ENCODE measurements at regions not wholly inside any gene's neighbourhood (a gene's known extent, or its start where the extent isn't known, plus 50 kb on each side); places are given as distances from the start of the nearest gene placed in this dataset.
A peak's percentile ranks its signal among the peaks of the same experiment; 100 is the strongest.

DNA sequence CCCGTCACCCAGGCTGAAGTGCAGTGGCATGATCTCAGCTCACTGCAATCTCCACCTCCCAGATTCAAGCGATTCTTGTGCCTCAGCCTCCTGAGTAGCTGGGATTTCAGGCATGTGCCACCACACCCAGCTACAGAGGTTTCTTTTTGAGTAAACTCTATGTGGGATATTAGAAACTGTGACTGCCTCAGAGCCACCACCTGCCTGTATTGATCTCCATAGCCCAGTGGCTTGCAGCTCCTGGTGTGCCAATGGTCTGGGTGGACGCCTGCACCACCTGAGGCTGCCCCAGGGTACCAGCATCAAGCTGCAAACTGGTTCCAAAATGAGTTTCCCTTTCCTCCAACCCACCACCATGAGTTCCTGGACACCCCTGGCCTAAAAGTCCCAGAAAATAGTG is 89.7 kb upstream of the SLC44A3 start:
- no peak overlapping the region for H3K4me2 ChIP-seq
- H2AFZ ChIP-seq = no peak overlapping the region
- no peaks in the 10 kb centered on the region for H3K79me2 ChIP-seq (ENCODE audit: low read depth)
- TF ChIP-seq, protein P1, sequence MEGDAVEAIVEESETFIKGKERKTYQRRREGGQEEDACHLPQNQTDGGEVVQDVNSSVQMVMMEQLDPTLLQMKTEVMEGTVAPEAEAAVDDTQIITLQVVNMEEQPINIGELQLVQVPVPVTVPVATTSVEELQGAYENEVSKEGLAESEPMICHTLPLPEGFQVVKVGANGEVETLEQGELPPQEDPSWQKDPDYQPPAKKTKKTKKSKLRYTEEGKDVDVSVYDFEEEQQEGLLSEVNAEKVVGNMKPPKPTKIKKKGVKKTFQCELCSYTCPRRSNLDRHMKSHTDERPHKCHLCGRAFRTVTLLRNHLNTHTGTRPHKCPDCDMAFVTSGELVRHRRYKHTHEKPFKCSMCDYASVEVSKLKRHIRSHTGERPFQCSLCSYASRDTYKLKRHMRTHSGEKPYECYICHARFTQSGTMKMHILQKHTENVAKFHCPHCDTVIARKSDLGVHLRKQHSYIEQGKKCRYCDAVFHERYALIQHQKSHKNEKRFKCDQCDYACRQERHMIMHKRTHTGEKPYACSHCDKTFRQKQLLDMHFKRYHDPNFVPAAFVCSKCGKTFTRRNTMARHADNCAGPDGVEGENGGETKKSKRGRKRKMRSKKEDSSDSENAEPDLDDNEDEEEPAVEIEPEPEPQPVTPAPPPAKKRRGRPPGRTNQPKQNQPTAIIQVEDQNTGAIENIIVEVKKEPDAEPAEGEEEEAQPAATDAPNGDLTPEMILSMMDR (conservative IDR thresholded peaks at IDR 0.05) = no peak
- no peak for TF ChIP-seq EZH2 (IDR thresholded peaks at IDR 0.05; ENCODE audit: low read depth)
- H3K9me2 ChIP-seq (ENCODE audit: insufficient read depth) = no peaks in the 10 kb centered on the region
- no peak overlapping the region for H3K27ac ChIP-seq
- H3K27me3 ChIP-seq (ENCODE audit: insufficient read depth, low read depth) = no peaks in the 10 kb centered on the region
- intact Hi-C loops (cut with micrococcal nuclease; ENCODE audit: unreplicated experiment) = no loop called here
- H3K4me1 ChIP-seq (replicated peaks; ENCODE audit: insufficient read depth) = peaks cover 40% of the 10 kb centered on the region
- peaks cover 6% of the 10 kb centered on the region; the same call in 1 of the 2 replicates for H3K36me3 ChIP-seq (ENCODE audit: low read depth)
- POLR2A ChIA-PET (ENCODE audit: unreplicated experiment) = interaction anchor here (0.7 kb wide), 1 partner anchor 69 kb away, joined by 3 read pairs; no protein-coding TSS in a partner anchor
- H3K9me3 ChIP-seq (ENCODE audit: insufficient read depth, low read depth) = no peaks in the 10 kb centered on the region
- CTCF ChIA-PET = no interaction called here
- H4K20me1 ChIP-seq (ENCODE audit: insufficient read depth) = no peaks in the 10 kb centered on the region
- H3K4me3 ChIP-seq = no peak overlapping the region
- H3F3A ChIP-seq (ENCODE audit: insufficient read depth, low read depth) = peaks cover 32% of the 10 kb centered on the region
- no TSS peak for BruUV-seq (replicated peaks)
- DNase-seq = no peak

DNA sequence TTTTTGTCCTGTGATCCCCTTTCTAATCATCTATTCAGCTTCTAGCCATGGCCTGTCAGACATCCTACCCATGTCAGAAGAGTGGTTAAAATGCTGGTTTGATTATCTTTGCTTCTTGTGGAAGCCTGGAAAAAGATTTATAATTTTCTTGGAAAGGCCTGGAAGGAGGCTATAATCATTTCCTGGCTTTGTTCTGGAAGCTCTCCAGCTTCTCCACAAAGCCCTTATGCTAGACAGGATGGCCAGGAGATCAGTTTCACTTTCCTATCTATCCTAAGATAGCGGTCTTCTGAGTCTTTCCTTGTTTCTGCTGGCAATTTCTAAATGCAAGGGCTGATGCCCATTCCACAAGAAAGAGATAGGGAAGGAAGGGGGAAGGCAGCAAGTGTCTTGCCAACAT is 90.9 kb upstream of the SLC44A3 start:
- no peaks in the 10 kb centered on the region for H3K27me3 ChIP-seq (ENCODE audit: insufficient read depth, low read depth)
- POLR2A ChIA-PET (ENCODE audit: unreplicated experiment) = interaction anchor here (0.6 to 0.7 kb wide), 2 partner anchors 54 to 215 kb away, joined by 4 to 6 read pairs; no protein-coding TSS in a partner anchor
- H3K79me2 ChIP-seq (ENCODE audit: low read depth) = no peaks in the 10 kb centered on the region
- DNase-seq = no peak
- no peak for TF ChIP-seq EZH2 (IDR thresholded peaks at IDR 0.05; ENCODE audit: low read depth)
- TF ChIP-seq, protein P1 (conservative IDR thresholded peaks at IDR 0.05) = no peak
- peak overlapping the region; percentile 85 for H3K27ac ChIP-seq
- no peaks in the 10 kb centered on the region for H3K9me3 ChIP-seq (ENCODE audit: insufficient read depth, low read depth)
- CTCF ChIA-PET = no interaction called here
- H2AFZ ChIP-seq = no peak overlapping the region
- H3K4me2 ChIP-seq = 0 out of 2 replicates have a peak overlapping the region, but pooled peaks have one; percentile 66
- H3K9me2 ChIP-seq (ENCODE audit: insufficient read depth) = no peaks in the 10 kb centered on the region
- H3F3A ChIP-seq (ENCODE audit: insufficient read depth, low read depth) = peaks cover 32% of the 10 kb centered on the region
- no peaks in the 10 kb centered on the region for H4K20me1 ChIP-seq (ENCODE audit: insufficient read depth)
- intact Hi-C loops (cut with micrococcal nuclease; ENCODE audit: unreplicated experiment) = loop anchor here (2.0 to 5.0 kb wide), 3 partner anchors 187 to 313 kb away; partner anchors contain the start of gene F3
- H3K4me3 ChIP-seq = no peak overlapping the region
- H3K4me1 ChIP-seq (replicated peaks; ENCODE audit: insufficient read depth) = peaks cover 44% of the 10 kb centered on the region
- peaks cover 6% of the 10 kb centered on the region; the same call in 1 of the 2 replicates for H3K36me3 ChIP-seq (ENCODE audit: low read depth)
- no TSS peak for BruUV-seq (replicated peaks)

DNA sequence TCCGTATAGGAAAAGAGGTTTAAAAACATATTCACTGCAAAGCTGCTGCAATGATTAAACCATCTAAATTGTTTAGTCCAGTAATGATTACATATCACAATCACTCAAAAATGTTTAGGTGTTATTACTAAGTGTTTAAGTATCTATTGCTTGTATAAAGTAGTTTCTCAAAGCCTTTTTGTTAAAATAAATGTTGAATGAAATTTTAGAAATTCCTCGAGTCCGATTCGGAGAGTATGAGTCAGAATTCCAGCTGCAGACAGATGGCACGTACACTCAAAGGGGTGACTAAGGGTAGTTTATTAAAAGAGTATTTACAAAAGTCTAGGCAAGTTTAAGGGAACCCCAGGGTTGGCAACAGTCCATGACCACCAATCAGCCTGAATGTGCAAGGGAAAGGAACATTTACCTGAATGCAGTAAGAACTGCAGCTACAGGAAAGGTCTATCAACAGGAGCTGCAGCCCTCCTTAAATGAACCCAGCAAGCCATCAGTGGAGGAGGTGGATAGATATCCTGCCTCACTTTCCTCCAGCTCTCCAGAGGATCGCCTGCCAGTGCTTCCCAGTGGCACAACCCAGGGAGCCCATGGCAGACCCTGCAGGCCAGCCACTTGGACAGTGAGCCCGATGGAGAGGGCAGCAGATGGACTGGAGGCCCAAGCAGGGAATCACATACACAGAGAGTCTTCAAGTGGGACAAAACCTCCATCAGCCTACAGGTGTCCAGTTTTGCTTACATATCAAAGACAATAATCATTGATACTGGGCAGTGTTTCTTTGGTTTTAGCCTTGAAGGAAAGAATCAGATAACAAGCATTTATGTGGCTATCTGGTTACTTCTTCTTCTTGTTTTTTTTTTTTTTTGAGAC is 92.1 kb upstream of the SLC44A3 start:
- CTCF ChIA-PET = no interaction called here

More for the DNA sequence above, 92.1 kb upstream of the SLC44A3 start:
- Histone ChIP-seq H3K79me2 (ENCODE audit: low read depth) (no peaks in the 10 kb centered on the region), H3K4me1 (replicated peaks; ENCODE audit: insufficient read depth) (peaks cover 44% of the 10 kb centered on the region), H3K36me3 (ENCODE audit: low read depth) (peaks cover 6% of the 10 kb centered on the region; the same call in 1 of the 2 replicates), H2AFZ (no peak overlapping the region), H3K27ac (peak overlapping the region; percentile 85), H3F3A (ENCODE audit: insufficient read depth, low read depth) (peaks cover 32% of the 10 kb centered on the region), H3K4me3 (peak overlapping the region; percentile 1; the same call in 1 of the 2 replicates), H3K4me2 (peak overlapping the region; percentile 66), H3K9me3 (ENCODE audit: insufficient read depth, low read depth) (no peaks in the 10 kb centered on the region), H4K20me1 (ENCODE audit: insufficient read depth) (no peaks in the 10 kb centered on the region), H3K9me2 (ENCODE audit: insufficient read depth) (no peaks in the 10 kb centered on the region), H3K27me3 (ENCODE audit: insufficient read depth, low read depth) (no peaks in the 10 kb centered on the region)
- intact Hi-C loops (cut with micrococcal nuclease; ENCODE audit: unreplicated experiment) = loop anchor here (1.0 to 5.0 kb wide), 9 partner anchors 44 to 314 kb away; partner anchors contain the start of gene F3
- no TSS peak for BruUV-seq (replicated peaks)
- peak; percentile 83 to 100 for DNase-seq
- POLR2A ChIA-PET (ENCODE audit: unreplicated experiment) = interaction anchor here (0.6 to 1.5 kb wide), 9 partner anchors 65 to 197 kb away, joined by 3 to 11 read pairs (median 5); partner anchors contain the start of gene F3
- TF ChIP-seq, protein P1 (conservative IDR thresholded peaks at IDR 0.05) = no peak
- TF ChIP-seq EZH2 (IDR thresholded peaks at IDR 0.05; ENCODE audit: low read depth) = no peak

Measured in PC-9 (cell line).